Activated CD8-positive, alpha-beta memory T cell treated with anti-CD3 and anti-CD28 coated beads for 24 hours (primary cell): ENCODE measurements at regions not wholly inside any gene's neighbourhood (a gene's known extent, or its start where the extent isn't known, plus 50 kb on each side); places are given as distances from the start of the nearest gene placed in this dataset.

Source experiments
- DNase-seq: peaks from one replicate; pipeline ENCODE4 v3.0.0-alpha.2; 2020

- DNase-seq, result no peak
Measured at GRCh38 chr14:100955201-100955600, 51.7 kb upstream of the RTL1 start.

- no peak for DNase-seq
Measured at GRCh38 chr14:100962494-100962893, 59.0 kb upstream of the RTL1 start.

- DNase-seq, result no peak
Measured at GRCh38 chr14:100965296-100965695, 61.8 kb upstream of the RTL1 start.

GRCh38 chr14:100967178-100967577 lies 63.7 kb upstream of the RTL1 start:
- no peak for DNase-seq

- DNase-seq, result no peak
Measured at GRCh38 chr14:100967930-100968329, 64.4 kb upstream of the RTL1 start.

GRCh38 chr14:100972118-100972897 lies 68.8 kb upstream of the RTL1 start:
- no peak for DNase-seq

- DNase-seq, result no peak
Measured at GRCh38 chr14:100975671-100976070, 72.1 kb upstream of the RTL1 start.

GRCh38 chr14:100979079-100979478 lies 75.6 kb upstream of the RTL1 start:
- DNase-seq, result no peak

GRCh38 chr14:100979780-100980179 lies 76.3 kb upstream of the RTL1 start:
- no peak for DNase-seq

GRCh38 chr14:100980823-100981222 lies 77.3 kb upstream of the RTL1 start:
- no peak for DNase-seq

- no peak for DNase-seq
Measured at GRCh38 chr14:100981809-100982208, 78.3 kb upstream of the RTL1 start.

GRCh38 chr14:100982353-100982752 lies 78.8 kb upstream of the RTL1 start:
- DNase-seq, result no peak

- no peak for DNase-seq
Measured at GRCh38 chr14:100982762-100983161, 79.2 kb upstream of the RTL1 start.

- DNase-seq, result no peak
Measured at GRCh38 chr14:100983710-100984109, 80.2 kb upstream of the RTL1 start.

- DNase-seq, result no peak
Measured at GRCh38 chr14:100988011-100988410, 84.5 kb upstream of the RTL1 start.

GRCh38 chr14:100988411-100988900 lies 84.9 kb upstream of the RTL1 start:
- DNase-seq, result no peak

GRCh38 chr14:100988956-100989355 lies 85.4 kb upstream of the RTL1 start:
- DNase-seq, result no peak

- DNase-seq, result no peak
Measured at GRCh38 chr14:100989924-100990323, 86.4 kb upstream of the RTL1 start.

- DNase-seq, result no peak
Measured at GRCh38 chr14:100994082-100994481, 90.6 kb upstream of the RTL1 start.

- DNase-seq, result no peak
Measured at GRCh38 chr14:100994756-100995330, 91.3 kb upstream of the RTL1 start.

- no peak for DNase-seq
Measured at GRCh38 chr14:101000711-101001250, 97.3 kb upstream of the RTL1 start.

- no peak for DNase-seq
Measured at GRCh38 chr14:101001311-101002069, 98.0 kb upstream of the RTL1 start.

- no peak for DNase-seq
Measured at GRCh38 chr14:101002738-101003137, 99.2 kb upstream of the RTL1 start.

GRCh38 chr14:101004176-101004575 lies 100.7 kb upstream of the RTL1 start:
- no peak for DNase-seq
